A673 (cell line): ENCODE measurements at regions not wholly inside any gene's neighbourhood (a gene's known extent, or its start where the extent isn't known, plus 50 kb on each side); places are given as distances from the start of the nearest gene placed in this dataset.

ENCODE experiments used
- BruUV-seq: library from RNA; stranded (reverse); fragments of 400-500 nt; replicated peaks from 2 replicates; lab custom pipeline; 2021; lab: Mats Ljungman, UMichigan
- CTCF ChIA-PET: fragments of 300-600 bp; sonication (Branson Sonifier 250); formaldehyde crosslinking; loops from one replicate; lab custom pipeline; 2022; ENCODE audit warnings: antibody characterized with exemption; lab: Charles Lee
- POLR2A ChIA-PET: fragments of 300-600 bp; sonication (Branson Sonifier 250); formaldehyde crosslinking; loops from one replicate; lab custom pipeline; 2022; ENCODE audit warnings: antibody characterized with exemption; ENCODE audit not compliant: low non-redundant PET; lab: Charles Lee
- DNase-seq: peaks from one replicate; pipeline ENCODE4 v3.0.0-alpha.2; 2015; ENCODE audit warnings: low spot score
- H3K27ac ChIP-seq: fragments of 200-600 bp; sonication (generic); 2 replicates; pipeline ENCODE4 v1.5.1; 2016; ENCODE audit warnings: mixed run types, low read depth, mild to moderate bottlenecking, mixed read lengths, antibody characterized with exemption, low read length; ENCODE audit not compliant: poor library complexity, severe bottlenecking
- H3K27me3 ChIP-seq: fragments of 200-600 bp; sonication (generic); replicated peaks from 2 replicates; pipeline ENCODE4 v1.6.1; 2017; ENCODE audit warnings: mixed run types, low read depth, mild to moderate bottlenecking, mixed read lengths, antibody characterized with exemption, low read length; ENCODE audit not compliant: insufficient read depth, poor library complexity
- H3K36me3 ChIP-seq: fragments of 200-600 bp; sonication (generic); 2 replicates; pipeline ENCODE4 v1.6.1; 2016; ENCODE audit warnings: mixed run types, mild to moderate bottlenecking, mixed read lengths, antibody characterized with exemption, low read length; ENCODE audit not compliant: insufficient read depth, poor library complexity, severe bottlenecking
- H3K4me1 ChIP-seq: fragments of 200-600 bp; sonication (generic); 2 replicates; pipeline ENCODE4 v1.6.1; 2017; ENCODE audit warnings: mixed run types, mild to moderate bottlenecking, mixed read lengths, antibody characterized with exemption, low read length; ENCODE audit not compliant: insufficient read depth, poor library complexity, severe bottlenecking
- H3K4me3 ChIP-seq: fragments of 200-600 bp; sonication (generic); 2 replicates; pipeline ENCODE4 v1.5.1; 2016; ENCODE audit warnings: low read depth, mixed run types, mild to moderate bottlenecking, mixed read lengths, low read length; ENCODE audit not compliant: poor library complexity, severe bottlenecking
- H3K9me3 ChIP-seq: fragments of 200-600 bp; sonication (generic); 2 replicates; pipeline ENCODE4 v1.6.1; 2016; ENCODE audit warnings: mixed run types, low read depth, mild to moderate bottlenecking, mixed read lengths, antibody characterized with exemption, low read length; ENCODE audit not compliant: poor library complexity, severe bottlenecking
- EZH2 ChIP-seq: fragments of 200-600 bp; sonication (generic); IDR thresholded peaks from 2 replicates; pipeline ENCODE4 v1.6.1; 2017; ENCODE audit warnings: borderline replicate concordance, low read depth, mild to moderate bottlenecking, mixed read lengths, antibody characterized with exemption, low read length; ENCODE audit not compliant: poor library complexity, severe bottlenecking
- intact Hi-C: fragments of 100-400 bp; cut with micrococcal nuclease; formaldehyde crosslinking; loops from one replicate; pipeline ENCODE4 v1.10.0; 2022; ENCODE audit not compliant: unreplicated experiment
- TF ChIP-seq, protein P1 (sequence below): fragments of 300-800, 200-600 bp; sonication (generic); conservative IDR thresholded peaks from 2 replicates; pipeline ENCODE4 v1.5.1; 2017; ENCODE audit warnings: low read depth, mild to moderate bottlenecking, antibody characterized with exemption, low read length, moderate library complexity, mixed read lengths

DNA sequence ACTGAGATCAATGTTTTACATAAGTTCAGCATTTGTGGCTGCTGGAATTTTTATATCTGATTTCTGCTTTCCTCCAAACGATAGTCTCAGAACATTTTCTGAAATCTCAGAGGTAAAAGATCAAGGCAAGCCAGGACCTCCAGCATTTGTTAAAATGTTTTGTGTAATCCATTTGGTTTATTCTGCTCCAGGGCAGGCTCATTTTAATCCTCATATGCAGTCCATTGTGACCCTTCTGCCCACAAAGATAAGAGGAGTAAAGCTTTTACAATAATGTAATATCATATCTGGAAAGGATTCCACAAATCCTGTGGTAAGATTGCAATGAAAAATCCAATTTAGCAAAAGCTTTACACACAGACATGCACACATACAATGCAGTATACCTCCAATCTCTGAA is 55.3 kb upstream of the KCNH5 start:
- DNase-seq, result no peak
- Histone ChIP-seq H3K27me3 (no peaks in the 10 kb centered on the region), H3K4me1 (no peaks in the 10 kb centered on the region), H3K36me3 (no peaks in the 10 kb centered on the region), H3K27ac (no peak overlapping the region), H3K9me3 (no peaks in the 10 kb centered on the region), H3K4me3 (no peak overlapping the region)
- BruUV-seq, result no TSS peak
- CTCF ChIA-PET, result no interaction called here
- intact Hi-C loops, result no loop called here
- POLR2A ChIA-PET, result no interaction called here
- TF ChIP-seq EZH2, result no peak
- TF ChIP-seq, protein P1, sequence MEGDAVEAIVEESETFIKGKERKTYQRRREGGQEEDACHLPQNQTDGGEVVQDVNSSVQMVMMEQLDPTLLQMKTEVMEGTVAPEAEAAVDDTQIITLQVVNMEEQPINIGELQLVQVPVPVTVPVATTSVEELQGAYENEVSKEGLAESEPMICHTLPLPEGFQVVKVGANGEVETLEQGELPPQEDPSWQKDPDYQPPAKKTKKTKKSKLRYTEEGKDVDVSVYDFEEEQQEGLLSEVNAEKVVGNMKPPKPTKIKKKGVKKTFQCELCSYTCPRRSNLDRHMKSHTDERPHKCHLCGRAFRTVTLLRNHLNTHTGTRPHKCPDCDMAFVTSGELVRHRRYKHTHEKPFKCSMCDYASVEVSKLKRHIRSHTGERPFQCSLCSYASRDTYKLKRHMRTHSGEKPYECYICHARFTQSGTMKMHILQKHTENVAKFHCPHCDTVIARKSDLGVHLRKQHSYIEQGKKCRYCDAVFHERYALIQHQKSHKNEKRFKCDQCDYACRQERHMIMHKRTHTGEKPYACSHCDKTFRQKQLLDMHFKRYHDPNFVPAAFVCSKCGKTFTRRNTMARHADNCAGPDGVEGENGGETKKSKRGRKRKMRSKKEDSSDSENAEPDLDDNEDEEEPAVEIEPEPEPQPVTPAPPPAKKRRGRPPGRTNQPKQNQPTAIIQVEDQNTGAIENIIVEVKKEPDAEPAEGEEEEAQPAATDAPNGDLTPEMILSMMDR, result no peak

DNA sequence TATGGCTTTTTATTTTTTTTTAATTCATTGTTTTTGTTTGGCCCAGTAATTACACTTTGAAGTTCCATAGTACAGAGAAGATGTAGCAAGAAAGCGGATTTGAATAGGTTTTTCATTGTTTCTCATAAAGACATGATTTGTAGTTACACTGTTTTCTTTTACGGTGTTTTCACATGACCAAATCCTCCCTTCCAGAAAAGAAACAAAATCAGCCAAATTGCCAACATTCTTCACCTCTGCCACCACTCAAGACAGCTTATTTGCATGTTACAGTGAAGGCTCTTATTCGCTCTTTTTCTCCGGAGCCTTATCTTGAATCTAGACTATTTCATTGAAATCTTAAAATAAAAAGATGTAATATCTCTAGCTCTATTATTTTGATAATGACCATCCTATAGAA is 50.9 kb upstream of the KCNH5 start:
- intact Hi-C loops, result no loop called here
- no peaks in the 10 kb centered on the region for H3K36me3 ChIP-seq
- ChIA-PET CTCF (interaction anchor here (0.5 kb wide), 1 partner anchor 367 kb away, joined by 4 read pairs; no protein-coding TSS in a partner anchor), POLR2A (no interaction called here)
- H3K9me3 ChIP-seq, result no peaks in the 10 kb centered on the region
- TF ChIP-seq, protein P1, result no peak
- TF ChIP-seq EZH2, result no peak
- DNase-seq, result no peak
- H3K27me3 ChIP-seq, result no peaks in the 10 kb centered on the region
- H3K4me3 ChIP-seq, result no peak overlapping the region
- no peak overlapping the region for H3K27ac ChIP-seq
- BruUV-seq, result no TSS peak
- no peaks in the 10 kb centered on the region for H3K4me1 ChIP-seq
